ENCODE measurements at regions not wholly inside any gene's neighbourhood (a gene's known extent, or its start where the extent isn't known, plus 50 kb on each side); places are given as distances from the start of the nearest gene placed in this dataset.

DNA sequence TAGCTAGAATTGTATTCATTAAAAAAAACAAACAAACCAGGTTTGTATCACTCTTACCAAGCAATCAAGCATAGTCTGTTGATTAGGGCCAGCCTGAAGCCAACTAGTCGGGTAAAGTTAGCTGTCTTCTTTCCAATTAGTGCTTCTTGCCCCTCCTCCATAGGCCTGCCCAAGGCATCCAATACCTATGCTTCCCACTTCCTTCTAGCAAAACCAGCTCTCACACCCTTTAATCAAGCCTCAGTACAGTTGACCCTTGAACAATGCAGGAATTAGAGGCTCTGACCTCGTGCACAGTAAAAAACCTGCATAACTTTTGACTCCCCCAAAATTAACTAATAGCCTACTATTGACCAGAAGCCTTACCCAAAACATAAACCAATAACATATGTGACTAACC is 119.1 kb upstream of the DTNBP1 start:
- 50% methylated on average over 1 of the region's 2 CpGs for WGBS (ENCODE audit: insufficient coverage, low coverage, low lambda C conversion rate, missing lambda C conversion rate)
- DNase-seq, result no peak
- TF ChIP-seq, protein P1, sequence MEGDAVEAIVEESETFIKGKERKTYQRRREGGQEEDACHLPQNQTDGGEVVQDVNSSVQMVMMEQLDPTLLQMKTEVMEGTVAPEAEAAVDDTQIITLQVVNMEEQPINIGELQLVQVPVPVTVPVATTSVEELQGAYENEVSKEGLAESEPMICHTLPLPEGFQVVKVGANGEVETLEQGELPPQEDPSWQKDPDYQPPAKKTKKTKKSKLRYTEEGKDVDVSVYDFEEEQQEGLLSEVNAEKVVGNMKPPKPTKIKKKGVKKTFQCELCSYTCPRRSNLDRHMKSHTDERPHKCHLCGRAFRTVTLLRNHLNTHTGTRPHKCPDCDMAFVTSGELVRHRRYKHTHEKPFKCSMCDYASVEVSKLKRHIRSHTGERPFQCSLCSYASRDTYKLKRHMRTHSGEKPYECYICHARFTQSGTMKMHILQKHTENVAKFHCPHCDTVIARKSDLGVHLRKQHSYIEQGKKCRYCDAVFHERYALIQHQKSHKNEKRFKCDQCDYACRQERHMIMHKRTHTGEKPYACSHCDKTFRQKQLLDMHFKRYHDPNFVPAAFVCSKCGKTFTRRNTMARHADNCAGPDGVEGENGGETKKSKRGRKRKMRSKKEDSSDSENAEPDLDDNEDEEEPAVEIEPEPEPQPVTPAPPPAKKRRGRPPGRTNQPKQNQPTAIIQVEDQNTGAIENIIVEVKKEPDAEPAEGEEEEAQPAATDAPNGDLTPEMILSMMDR (IDR thresholded peaks at IDR 0.05), result no peak
- Histone ChIP-seq H3K27me3 (no peaks in the 10 kb centered on the region), H3K36me3 (no peaks in the 10 kb centered on the region), H3K4me1 (no peaks in the 10 kb centered on the region), H3K4me3 (no peak overlapping the region), H3K9me3 (no peaks in the 10 kb centered on the region), H3K27ac (no peak overlapping the region)
- ATAC-seq, result no peak
- intact Hi-C loops (cut with DNase I), result no loop called here

GRCh38 chr6:15781333-15781732 is 118.5 kb upstream of the DTNBP1 start:
- peak in 3 of 4 donors; percentile 45 to 78 (median 47) for ATAC-seq
- Histone ChIP-seq H3K27me3 (no peaks in the 10 kb centered on the region), H3K9me3 (no peaks in the 10 kb centered on the region), H3K36me3 (no peaks in the 10 kb centered on the region), H3K4me1 (no peaks in the 10 kb centered on the region), H3K4me3 (no peak overlapping the region), H3K27ac (no peak overlapping the region)
- 29% methylated on average over 3 of the region's 3 CpGs for WGBS (ENCODE audit: insufficient coverage, low coverage, low lambda C conversion rate, missing lambda C conversion rate)
- intact Hi-C loops (cut with DNase I), result no loop called here
- DNase-seq, result no peak
- TF ChIP-seq POLR2A (IDR thresholded peaks at IDR 0.05), result no peak
- TF ChIP-seq, protein P1 (IDR thresholded peaks at IDR 0.05), result no peak

DNA sequence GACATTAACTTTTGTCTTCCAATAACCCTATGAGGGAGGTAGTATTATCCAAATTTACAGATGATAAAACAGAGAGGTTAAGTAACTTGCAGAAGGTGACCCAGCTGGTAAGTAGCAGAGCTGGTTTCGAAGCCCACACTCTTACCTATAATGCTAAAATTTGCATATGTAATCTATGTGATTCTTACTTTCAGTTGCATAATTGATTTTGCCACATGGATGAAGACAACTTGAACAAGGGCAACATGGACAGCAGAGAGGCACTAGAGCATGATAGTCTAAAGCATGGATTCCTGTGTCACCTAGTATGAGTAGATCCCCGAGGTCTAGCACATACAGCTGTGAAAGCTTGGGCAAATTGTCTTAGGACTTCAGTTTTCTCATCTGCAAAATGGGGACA is 117.6 kb upstream of the DTNBP1 start:
- no peak for ATAC-seq

GRCh38 chr6:15779726-15780125 is 116.9 kb upstream of the DTNBP1 start:
- 58% methylated on average over 2 of the region's 3 CpGs for WGBS (ENCODE audit: insufficient coverage, low coverage, low lambda C conversion rate, missing lambda C conversion rate)
- Histone ChIP-seq H3K4me3 (no peak overlapping the region), H3K27ac (no peak overlapping the region), H3K9me3 (no peaks in the 10 kb centered on the region), H3K4me1 (no peaks in the 10 kb centered on the region), H3K27me3 (no peaks in the 10 kb centered on the region), H3K36me3 (no peaks in the 10 kb centered on the region)
- TF ChIP-seq POLR2A (IDR thresholded peaks at IDR 0.05), result no peak
- TF ChIP-seq, protein P1 (IDR thresholded peaks at IDR 0.05), result no peak
- ATAC-seq (no peak), DNase-seq (no peak)
- intact Hi-C loops (cut with DNase I), result no loop called here

More for the DNA sequence above, 117.6 kb upstream of the DTNBP1 start:
- Histone ChIP-seq H3K27ac (no peak overlapping the region), H3K36me3 (no peaks in the 10 kb centered on the region), H3K9me3 (no peaks in the 10 kb centered on the region), H3K27me3 (no peaks in the 10 kb centered on the region), H3K4me1 (no peaks in the 10 kb centered on the region), H3K4me3 (no peak overlapping the region)
- intact Hi-C loops (cut with DNase I), result no loop called here
- no peak for DNase-seq
- TF ChIP-seq, protein P1 (IDR thresholded peaks at IDR 0.05), result no peak
- no peak for TF ChIP-seq POLR2A (IDR thresholded peaks at IDR 0.05)
- WGBS (ENCODE audit: insufficient coverage, low coverage, low lambda C conversion rate, missing lambda C conversion rate), result 43% methylated on average over 2 of the region's 2 CpGs

DNA sequence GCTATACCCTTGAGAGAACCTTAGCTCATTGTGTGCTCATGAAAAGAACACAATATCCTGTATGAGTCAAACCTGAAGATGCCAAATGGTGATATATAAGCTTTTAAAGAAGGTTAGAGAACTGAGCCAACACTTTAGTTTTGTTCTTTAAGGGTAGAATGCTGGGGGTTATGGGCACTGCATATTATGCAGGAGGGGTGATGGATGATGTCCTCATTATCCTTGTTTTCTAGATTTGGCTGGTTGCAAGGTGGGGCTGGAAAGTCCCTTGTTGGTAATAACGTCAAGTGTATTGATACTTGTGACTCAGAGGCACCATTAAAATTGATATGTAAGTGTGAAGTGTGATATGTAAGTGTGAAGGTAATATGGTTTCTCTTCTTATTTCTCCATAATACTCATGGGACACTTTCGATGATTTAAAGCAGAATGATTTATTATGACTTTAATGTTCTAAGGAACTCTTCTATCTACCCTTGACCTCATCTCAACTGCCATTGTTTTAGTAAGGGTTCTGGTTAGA is 113.7 kb upstream of the DTNBP1 start:
- Histone ChIP-seq H3K27me3 (no peaks in the 10 kb centered on the region), H3K9me3 (no peaks in the 10 kb centered on the region), H3K36me3 (no peaks in the 10 kb centered on the region), H3K4me1 (no peaks in the 10 kb centered on the region), H3K4me3 (no peak overlapping the region), H3K27ac (no peak overlapping the region)
- TF ChIP-seq POLR2A (IDR thresholded peaks at IDR 0.05), result no peak
- TF ChIP-seq, protein P1 (IDR thresholded peaks at IDR 0.05), result no peak
- DNase-seq, result no peak
- 85% methylated on average over 1 of the region's 2 CpGs for WGBS (ENCODE audit: insufficient coverage, low coverage, low lambda C conversion rate, missing lambda C conversion rate)
- no peak for ATAC-seq
- intact Hi-C loops (cut with DNase I), result no loop called here

All from right lobe of liver (tissue), 6 donors.